B cell (primary cell): ENCODE measurements at regions not wholly inside any gene's neighbourhood (a gene's known extent, or its start where the extent isn't known, plus 50 kb on each side); places are given as distances from the start of the nearest gene placed in this dataset.

Source experiments
- ATAC-seq: fragments of 200-7000 bp; cut with Tn5 transposase; one replicate; pipeline ENCODE4 v1.10.0; 2021; ENCODE audit warnings: low read depth, mild to moderate bottlenecking, moderate number of reproducible peaks, moderate library complexity
- CTCF ChIA-PET: fragments of 350-600 bp; sonication (Branson Sonifier 250); formaldehyde crosslinking; loops from one replicate; lab custom pipeline; 2021; ENCODE audit warnings: antibody characterized with exemption, inconsistent platforms; lab: Charles Lee
- POLR2A ChIA-PET: fragments of 350-600 bp; sonication (Branson Sonifier 250); formaldehyde crosslinking; loops from one replicate; lab custom pipeline; 2021; ENCODE audit warnings: antibody characterized with exemption; lab: Charles Lee
- DNase-seq: peaks from one replicate; pipeline ENCODE4 v3.0.0; 2013
- H2AFZ ChIP-seq: 2 replicates; pipeline ENCODE4 v1.6.1; 2012; ENCODE audit warnings: mild to moderate bottlenecking, low read depth, low read length; ENCODE audit not compliant: insufficient read depth, poor library complexity, severe bottlenecking
- H3K27ac ChIP-seq, 2 donors: 1 replicate in 1 of 2; 2 replicates in 1 of 2; pipeline ENCODE4 v1.5.1; 2012 to 2013; ENCODE audit warnings: low read length in 2 of 2, mild to moderate bottlenecking in 2 of 2, moderate library complexity in 1 of 2
- H3K27me3 ChIP-seq, 4 experiments: fragments of 200-600 bp in 1 of 4; sonication (generic) in 1 of 4; replicated peaks in 1 of 4; 1 replicate in 2 of 4; 2 replicates in 2 of 4; pipeline versions ENCODE4 v1.6.1 to v1.7.0; 2013 to 2016; ENCODE audit warnings: low read length in 3 of 4, mild to moderate bottlenecking in 2 of 4, mixed read lengths in 1 of 4, moderate library complexity in 1 of 4; ENCODE audit not compliant: insufficient read depth in 4 of 4, control insufficient read depth in 3 of 4; ENCODE audit errors: control extremely low read depth in 1 of 4
- H3K36me3 ChIP-seq, 2 experiments: replicated peaks in 1 of 2; 1 replicate in 1 of 2; 2 replicates in 1 of 2; pipeline versions ENCODE4 v1.6.1 to v1.7.1; 2013; ENCODE audit warnings: low read length in 1 of 2; ENCODE audit not compliant: insufficient read depth in 2 of 2, control insufficient read depth in 1 of 2; ENCODE audit errors: control extremely low read depth in 1 of 2, extremely low read depth in 1 of 2
- H3K4me1 ChIP-seq, 2 donors: fragments of 200-600 bp in 1 of 2; sonication (generic) in 1 of 2; 1 replicate in 1 of 2; 2 replicates in 1 of 2; pipeline versions ENCODE4 v1.5.1 to v1.6.1; 2013 to 2017; ENCODE audit warnings: low read length in 2 of 2; ENCODE audit not compliant: control insufficient read depth in 2 of 2, insufficient read depth in 2 of 2
- H3K4me2 ChIP-seq: replicated peaks from 2 replicates; pipeline ENCODE3; 2012; ENCODE audit warnings: mild to moderate bottlenecking, low read depth, low read length; ENCODE audit not compliant: poor library complexity, severe bottlenecking
- H3K4me3 ChIP-seq, 5 experiments: fragments of 200-600 bp in 1 of 5; sonication (generic) in 1 of 5; 1 replicate in 3 of 5; 2 replicates in 2 of 5; pipeline versions ENCODE4 v1.5.1 to v1.7.0; 2011 to 2016; ENCODE audit warnings: low read length in 4 of 5, mild to moderate bottlenecking in 4 of 5, low read depth in 2 of 5, control low read depth in 1 of 5, moderate library complexity in 1 of 5; ENCODE audit not compliant: insufficient read depth in 1 of 5; ENCODE audit errors: control extremely low read depth in 1 of 5, extremely low read depth in 1 of 5
- H3K79me2 ChIP-seq: fragments of 200-600 bp; sonication (generic); one replicate; pipeline ENCODE4 v1.6.0; 2016; ENCODE audit warnings: low read length; ENCODE audit not compliant: control insufficient read depth, insufficient read depth
- H3K9ac ChIP-seq: fragments of 200-600 bp; sonication (generic); 2 replicates; pipeline ENCODE4 v1.6.1; 2017; ENCODE audit warnings: mild to moderate bottlenecking, low read length, moderate library complexity
- H3K9me3 ChIP-seq, 3 donors: one replicate each; pipeline versions ENCODE4 v1.6.1 to v1.7.1; 2013; ENCODE audit warnings: low read length in 2 of 3; ENCODE audit not compliant: control insufficient read depth in 2 of 3, insufficient read depth in 1 of 3; ENCODE audit errors: control extremely low read depth in 1 of 3
- H4K20me1 ChIP-seq: 2 replicates; pipeline ENCODE4 v1.6.0; 2012; ENCODE audit warnings: mild to moderate bottlenecking, low read length; ENCODE audit not compliant: insufficient read depth, control insufficient read depth, poor library complexity, severe bottlenecking
- H3K27ac Mint-ChIP-seq: one replicate; pipeline ENCODE4 v1.8.0; 2021; ENCODE audit warnings: mixed read lengths
- H3K27me3 Mint-ChIP-seq: one replicate; pipeline ENCODE4 v1.8.0; 2021; ENCODE audit warnings: mixed read lengths
- H3K4me1 Mint-ChIP-seq: one replicate; pipeline ENCODE4 v1.8.0; 2021; ENCODE audit warnings: mixed read lengths
- H3K4me3 Mint-ChIP-seq: one replicate; pipeline ENCODE4 v1.8.0; 2021; ENCODE audit warnings: mixed read lengths
- H3K9me3 Mint-ChIP-seq: one replicate; pipeline ENCODE4 v1.8.0; 2022; ENCODE audit warnings: mixed read lengths; ENCODE audit not compliant: insufficient read depth
- CTCF ChIP-seq: fragments of 200-600 bp; IDR thresholded peaks from one replicate; pipeline ENCODE4 v1.8.0; 2022; ENCODE audit warnings: antibody characterized with exemption, mild to moderate bottlenecking
- EZH2 ChIP-seq: IDR thresholded peaks from 2 replicates; pipeline ENCODE4 v1.6.1; 2012; ENCODE audit warnings: borderline replicate concordance, low read depth, mild to moderate bottlenecking, moderate library complexity, low read length; ENCODE audit not compliant: insufficient read depth, poor library complexity, severe bottlenecking
- WGBS: methylation state at CpG from one replicate; pipeline ENCODE4 v1.1.5; 2013; ENCODE audit warnings: missing lambda C conversion rate; ENCODE audit not compliant: insufficient coverage; 5-methylcytosine and 5-hydroxymethylcytosine counted together
- intact Hi-C: fragments of 100-400 bp; cut with micrococcal nuclease; formaldehyde crosslinking; loops from one replicate; pipeline ENCODE4 v1.10.0; 2022

GRCh38 chr2:79437433-79438267 lies 75.2 kb upstream of the CTNNA2 start:
- ChIA-PET CTCF (no interaction called here), POLR2A (no interaction called here)
- Histone ChIP-seq H3K36me3 (no peaks in the 10 kb centered on the region), H2AFZ (no peak overlapping the region), H3K9me3 (peaks cover 0 to 6% (median 0%) of the 10 kb centered on the region in 3 donors), H3K27ac (no peak overlapping the region), H3K9ac (no peak overlapping the region), H3K27me3 (no peaks in the 10 kb centered on the region), H3K79me2 (no peaks in the 10 kb centered on the region), H3K4me1 (no peaks in the 10 kb centered on the region), H3K4me3 (no peak overlapping the region), H3K4me2 (no peak overlapping the region), H4K20me1 (no peaks in the 10 kb centered on the region)
- Mint-ChIP-seq H3K27ac (no peak overlapping the region), H3K4me3 (no peak overlapping the region), H3K4me1 (no peaks in the 10 kb centered on the region), H3K27me3 (no peaks in the 10 kb centered on the region), H3K9me3 (no peaks in the 10 kb centered on the region)
- intact Hi-C loops = no loop called here
- 83% methylated on average over 6 of the region's 16 CpGs for WGBS
- no peak for DNase-seq
- TF ChIP-seq CTCF (no peak), EZH2 (no peak)
- ATAC-seq = no peak

GRCh38 chr2:79434362-79434761 lies 78.5 kb upstream of the CTNNA2 start:
- Histone ChIP-seq H3K27me3 (no peaks in the 10 kb centered on the region), H2AFZ (no peak overlapping the region), H3K4me2 (no peak overlapping the region), H3K4me3 (no peak overlapping the region), H3K9me3 (peaks cover 0 to 6% (median 0%) of the 10 kb centered on the region in 3 donors), H3K27ac (no peak overlapping the region), H3K4me1 (no peaks in the 10 kb centered on the region), H4K20me1 (no peaks in the 10 kb centered on the region), H3K79me2 (no peaks in the 10 kb centered on the region), H3K9ac (no peak overlapping the region), H3K36me3 (no peaks in the 10 kb centered on the region)
- Mint-ChIP-seq H3K4me3 (no peak overlapping the region), H3K27me3 (no peaks in the 10 kb centered on the region), H3K27ac (no peak overlapping the region), H3K9me3 (no peaks in the 10 kb centered on the region), H3K4me1 (no peaks in the 10 kb centered on the region)
- CTCF ChIA-PET = no interaction called here
- no peak for ATAC-seq
- 100% methylated on average over 1 of the region's 2 CpGs for whole genome bisulfite sequencing
- POLR2A ChIA-PET = no interaction called here
- DNase-seq = no peak
- no peak for TF ChIP-seq EZH2
- no peak for TF ChIP-seq CTCF
- intact Hi-C loops = no loop called here
